ENCODE measurements at regions not wholly inside any gene's neighbourhood (a gene's known extent, or its start where the extent isn't known, plus 50 kb on each side); places are given as distances from the start of the nearest gene placed in this dataset.

- no peaks in the 10 kb centered on the region for H4K20me1 ChIP-seq (replicated peaks; ENCODE audit: control insufficient read depth, extremely low read depth, insufficient read depth, low read length)
- no peak overlapping the region for H3K9ac ChIP-seq (replicated peaks; ENCODE audit: extremely low read depth, insufficient read depth, low read length)
- H3K79me2 ChIP-seq (ENCODE audit: control insufficient read depth, insufficient read depth, low read length): no peaks in the 10 kb centered on the region
- no peak for FAIRE-seq
- H3K4me3 ChIP-seq (replicated peaks in 1 of 3; ENCODE audit: insufficient read depth in 1 of 3, low read depth in 1 of 3, low read length in 3 of 3): no peak overlapping the region
- ChIA-PET POLR2A (no interaction called here), CTCF (no interaction called here)
- no peak overlapping the region for H3K27ac ChIP-seq (ENCODE audit: insufficient read depth, low read depth, low read length)
- H3K4me2 ChIP-seq (ENCODE audit: insufficient read depth, low read length): no peak overlapping the region
- H3K36me3 ChIP-seq (ENCODE audit: control insufficient read depth in 2 of 2, extremely low read depth in 1 of 2, insufficient read depth in 2 of 2, low read length in 2 of 2): no peaks in the 10 kb centered on the region
- no peaks in the 10 kb centered on the region for H3K4me1 ChIP-seq (ENCODE audit: control insufficient read depth, extremely low read depth, insufficient read depth, low read length)
- TF ChIP-seq, protein P1, sequence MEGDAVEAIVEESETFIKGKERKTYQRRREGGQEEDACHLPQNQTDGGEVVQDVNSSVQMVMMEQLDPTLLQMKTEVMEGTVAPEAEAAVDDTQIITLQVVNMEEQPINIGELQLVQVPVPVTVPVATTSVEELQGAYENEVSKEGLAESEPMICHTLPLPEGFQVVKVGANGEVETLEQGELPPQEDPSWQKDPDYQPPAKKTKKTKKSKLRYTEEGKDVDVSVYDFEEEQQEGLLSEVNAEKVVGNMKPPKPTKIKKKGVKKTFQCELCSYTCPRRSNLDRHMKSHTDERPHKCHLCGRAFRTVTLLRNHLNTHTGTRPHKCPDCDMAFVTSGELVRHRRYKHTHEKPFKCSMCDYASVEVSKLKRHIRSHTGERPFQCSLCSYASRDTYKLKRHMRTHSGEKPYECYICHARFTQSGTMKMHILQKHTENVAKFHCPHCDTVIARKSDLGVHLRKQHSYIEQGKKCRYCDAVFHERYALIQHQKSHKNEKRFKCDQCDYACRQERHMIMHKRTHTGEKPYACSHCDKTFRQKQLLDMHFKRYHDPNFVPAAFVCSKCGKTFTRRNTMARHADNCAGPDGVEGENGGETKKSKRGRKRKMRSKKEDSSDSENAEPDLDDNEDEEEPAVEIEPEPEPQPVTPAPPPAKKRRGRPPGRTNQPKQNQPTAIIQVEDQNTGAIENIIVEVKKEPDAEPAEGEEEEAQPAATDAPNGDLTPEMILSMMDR (IDR thresholded peaks at IDR 0.05; ENCODE audit: extremely low read depth in 1 of 2, insufficient read depth in 1 of 2, low read depth in 1 of 2, low read length in 2 of 2): no peak
- TF ChIP-seq POLR2A (IDR thresholded peaks at IDR 0.05; ENCODE audit: low read depth, low read length): no peak
- TF ChIP-seq, protein P2, sequence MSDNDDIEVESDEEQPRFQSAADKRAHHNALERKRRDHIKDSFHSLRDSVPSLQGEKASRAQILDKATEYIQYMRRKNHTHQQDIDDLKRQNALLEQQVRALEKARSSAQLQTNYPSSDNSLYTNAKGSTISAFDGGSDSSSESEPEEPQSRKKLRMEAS (IDR thresholded peaks at IDR 0.05; ENCODE audit: insufficient read depth, insufficient read length): no peak
- TF ChIP-seq FOS (IDR thresholded peaks at IDR 0.05; ENCODE audit: borderline replicate concordance, insufficient read depth, low read length): no peak
- no peak for TF ChIP-seq EZH2 (IDR thresholded peaks at IDR 0.05; ENCODE audit: borderline replicate concordance, low read depth, low read length, severe bottlenecking)
- no peak for TF ChIP-seq GATA2 (IDR thresholded peaks at IDR 0.05; ENCODE audit: insufficient read depth, insufficient read length, low read depth, low read length)
- no peak for TF ChIP-seq POLR2AphosphoS5 (IDR thresholded peaks at IDR 0.05; ENCODE audit: insufficient read depth, low read depth, low read length)
- TF ChIP-seq MYC (IDR thresholded peaks at IDR 0.05; ENCODE audit: low read depth, low read length): no peak
- TF ChIP-seq JUN (IDR thresholded peaks at IDR 0.05; ENCODE audit: borderline replicate concordance, insufficient read depth, insufficient read length, low read depth): no peak
- H3K9me1 ChIP-seq (replicated peaks; ENCODE audit: control insufficient read depth, extremely low read depth, insufficient read depth, low read length): no peaks in the 10 kb centered on the region
- DNase-seq (ENCODE audit: low read depth, low spot score): no peak
- no TSS peak for BruUV-seq (replicated peaks)
- no peak overlapping the region for H2AFZ ChIP-seq (ENCODE audit: low read depth, low read length)
- H3K9me3 ChIP-seq (replicated peaks; ENCODE audit: control insufficient read depth, insufficient read depth, low read length): peaks cover 2% of the 10 kb centered on the region
- intact Hi-C loops (cut with micrococcal nuclease) (no loop called here), dilution Hi-C loops (cut with MboI; ENCODE audit: extremely low pct_ligation_motif_present, low sequenced_read_pairs) (no loop called here)
- H3K27me3 ChIP-seq (ENCODE audit: control insufficient read depth in 2 of 2, insufficient read depth in 2 of 2, low read length in 2 of 2): no peaks in the 10 kb centered on the region
These were observed 235.4 kb downstream of the FSCB start for GRCh38 chr14:44271637-44272036.

Data from endothelial cell of umbilical vein (primary cell).